ENCODE measurements at regions not wholly inside any gene's neighbourhood (a gene's known extent, or its start where the extent isn't known, plus 50 kb on each side); places are given as distances from the start of the nearest gene placed in this dataset.

DNA sequence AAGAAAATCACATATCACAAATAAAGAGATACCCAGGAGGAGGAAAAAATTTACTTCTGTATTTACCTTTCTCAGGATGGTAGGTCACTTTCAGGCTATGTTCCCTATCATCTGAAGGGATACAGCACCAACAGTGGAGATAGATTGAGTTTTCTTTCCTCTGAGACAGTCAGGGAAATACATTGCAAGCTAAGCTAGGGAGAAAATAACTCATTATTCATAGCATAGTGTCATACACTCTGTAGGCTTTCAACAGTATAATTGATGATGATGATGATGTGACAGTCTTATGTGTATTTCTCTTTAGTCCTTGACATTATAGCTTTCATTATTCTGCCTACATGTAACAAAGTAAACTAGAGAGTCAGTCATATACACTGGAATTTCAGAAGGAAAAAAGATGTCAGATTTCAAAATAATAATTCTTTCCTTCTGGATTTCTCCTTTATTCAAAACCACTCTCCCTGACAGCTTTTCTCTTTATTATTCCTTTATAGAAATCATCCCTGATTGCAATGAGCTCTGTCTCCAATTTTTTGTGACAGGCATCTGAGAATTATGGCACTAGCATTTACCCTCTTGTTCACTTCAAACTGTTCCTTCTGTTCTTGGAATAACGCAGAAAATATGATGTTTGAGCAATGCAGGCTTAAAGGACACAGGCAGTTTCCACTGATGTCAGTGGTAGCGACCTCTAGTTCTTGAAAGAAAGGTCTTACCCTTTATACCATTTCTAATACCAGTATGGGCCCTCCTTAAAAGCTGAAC, 169.1 kb upstream of the EPHA5 start:
- DNase-seq = no peak

DNA sequence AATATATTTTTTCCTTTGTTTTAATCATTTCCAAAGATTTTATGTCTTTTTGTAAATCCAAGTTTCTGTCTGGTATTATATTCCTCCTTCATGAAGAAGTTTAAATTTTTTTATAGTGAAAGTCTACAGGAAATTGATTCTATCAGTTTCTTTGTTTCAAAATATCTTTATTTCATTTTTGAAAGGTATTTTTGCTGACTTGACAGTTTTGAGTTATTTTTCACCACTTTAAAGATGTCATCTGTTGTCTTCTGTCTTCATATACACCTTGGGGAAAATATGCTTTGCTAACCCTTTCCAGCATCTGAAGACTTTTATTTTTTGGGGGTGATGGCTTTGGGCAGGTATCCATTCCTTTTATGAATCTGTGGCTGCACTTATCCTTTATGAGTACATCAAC, 164.4 kb upstream of the EPHA5 start:
- no peak for DNase-seq

DNA sequence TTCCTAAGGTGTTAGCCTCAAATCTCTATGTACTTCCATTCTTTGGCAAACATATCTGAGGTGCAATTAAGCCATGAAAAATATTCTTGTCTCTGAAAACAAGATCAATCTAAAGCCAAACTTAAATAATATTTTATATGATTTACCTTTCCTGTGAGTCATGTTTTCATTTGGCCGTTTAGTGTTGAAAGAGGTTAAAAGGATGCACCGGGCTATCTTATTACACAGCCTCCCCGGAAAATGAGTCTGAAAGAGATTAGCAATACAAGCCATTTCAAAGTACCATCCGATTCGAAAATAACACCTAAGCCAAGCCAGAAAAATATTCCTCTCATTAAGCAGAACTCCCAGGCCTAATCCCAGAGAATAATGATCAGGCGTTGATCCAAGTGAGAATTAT, 161.5 kb upstream of the EPHA5 start:
- no peak for DNase-seq

- no peak for DNase-seq
Observed at GRCh38 chr4:65825116-65825753, 154.9 kb upstream of the EPHA5 start.

DNA sequence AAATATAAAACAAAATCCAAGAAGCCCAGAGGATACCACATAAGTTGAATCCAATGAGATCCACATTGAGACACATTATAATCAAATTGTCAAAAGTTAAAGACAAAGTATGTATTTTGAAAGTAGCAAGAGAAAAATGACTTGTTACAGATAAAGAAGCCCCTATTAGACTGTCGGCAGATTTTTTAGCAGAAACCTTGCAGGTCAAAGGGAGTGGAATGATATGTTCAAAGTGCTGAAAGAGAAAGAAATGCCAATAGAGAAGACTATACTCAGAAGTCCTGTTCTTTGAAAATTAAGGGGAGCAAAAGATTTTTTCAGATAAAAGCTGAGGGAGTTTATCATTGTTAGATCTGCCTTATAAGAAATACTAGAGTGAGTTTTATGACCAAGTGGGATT, 148.9 kb upstream of the EPHA5 start:
- no peak for DNase-seq

GRCh38 chr4:65805936-65806335, 135.6 kb upstream of the EPHA5 start:
- DNase-seq = no peak

DNA sequence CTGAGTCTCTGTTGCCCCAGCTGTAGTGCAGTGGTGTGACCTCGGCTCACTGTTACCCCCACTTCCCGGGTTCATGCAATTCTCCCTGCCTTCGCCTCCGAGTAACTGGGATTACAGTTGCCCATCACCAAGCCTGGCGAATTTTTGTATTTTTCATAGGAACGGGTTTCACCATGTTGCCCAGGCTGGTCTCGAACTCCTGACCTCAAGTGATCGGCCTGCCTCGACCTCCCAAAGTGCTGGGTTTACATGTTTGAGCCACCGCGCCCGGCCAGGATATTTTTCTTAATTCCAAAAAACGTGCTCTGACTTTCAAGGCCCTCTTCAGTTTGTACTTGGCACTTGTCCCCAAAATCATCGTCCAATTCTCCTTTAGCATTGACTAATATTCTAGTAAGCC, 129.2 kb upstream of the EPHA5 start:
- DNase-seq = no peak

GRCh38 chr4:65798498-65799127, 128.3 kb upstream of the EPHA5 start:
- no peak for DNase-seq

- no peak for DNase-seq
Observed at GRCh38 chr4:65791812-65792308, 121.6 kb upstream of the EPHA5 start.

- no peak for DNase-seq
Observed at GRCh38 chr4:65791111-65791811, 121.0 kb upstream of the EPHA5 start.

DNA sequence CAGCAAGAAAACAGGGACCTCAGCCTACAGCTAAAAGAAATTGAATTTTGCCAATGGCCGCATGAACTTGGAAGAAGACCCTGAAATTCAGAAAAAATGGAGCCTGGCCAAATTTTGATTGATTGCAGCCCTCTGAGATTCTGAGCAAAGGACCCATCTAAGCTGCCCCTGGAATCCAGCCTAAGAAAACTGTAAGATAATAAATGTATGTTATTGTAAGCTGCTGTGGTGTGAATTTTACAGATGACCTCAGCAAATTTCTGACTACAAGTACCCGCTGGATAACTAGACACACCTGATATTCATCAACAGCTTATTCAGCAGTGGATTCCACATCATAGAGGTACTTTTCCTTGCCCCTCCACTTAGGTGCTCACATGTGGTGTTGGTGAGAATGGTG, 119.5 kb upstream of the EPHA5 start:
- DNase-seq = no peak

- DNase-seq = no peak
Observed at GRCh38 chr4:65789341-65789740, 119.1 kb upstream of the EPHA5 start.

DNA sequence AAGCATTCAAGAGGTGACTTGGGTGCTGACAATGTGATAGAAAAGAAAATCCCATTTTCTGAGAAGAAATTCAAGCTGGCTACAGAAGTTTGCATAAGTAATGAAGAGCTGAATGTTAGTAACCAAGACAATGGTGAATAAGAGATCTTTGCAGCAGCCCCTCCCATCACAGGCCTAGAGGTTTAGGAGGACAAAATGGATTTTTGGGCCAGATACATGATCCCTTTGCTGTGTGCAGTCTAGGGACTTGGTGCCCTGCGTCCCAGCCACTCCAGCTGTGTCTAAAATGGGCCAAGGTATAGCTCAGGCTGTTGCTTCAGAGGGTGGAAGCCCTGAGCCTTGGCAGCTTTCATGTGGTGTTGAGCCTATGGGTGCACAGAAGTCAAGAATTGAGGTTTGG, 107.0 kb upstream of the EPHA5 start:
- no peak for DNase-seq

DNA sequence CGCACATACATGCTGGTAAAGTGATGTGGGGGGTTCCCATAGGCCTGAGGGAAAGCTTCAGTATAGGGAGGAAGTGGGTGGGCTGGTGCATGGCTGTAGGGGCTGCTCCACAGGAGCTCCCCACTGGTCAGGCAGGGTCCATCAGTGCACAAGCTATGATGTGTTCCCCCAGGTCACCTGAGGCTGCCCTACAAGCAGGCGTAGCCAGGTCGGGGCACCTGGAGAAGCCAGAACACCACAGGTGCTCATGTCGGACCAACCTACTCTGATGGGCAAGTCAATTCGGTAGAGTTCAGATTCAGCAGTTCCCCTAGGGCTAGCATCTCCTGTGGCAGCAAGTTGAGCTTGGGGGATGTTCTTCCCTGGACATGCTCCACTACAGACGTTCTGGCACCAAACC, 103.3 kb upstream of the EPHA5 start:
- DNase-seq = no peak

- DNase-seq = no peak
Observed at GRCh38 chr4:65747386-65747785, 77.1 kb upstream of the EPHA5 start.

DNA sequence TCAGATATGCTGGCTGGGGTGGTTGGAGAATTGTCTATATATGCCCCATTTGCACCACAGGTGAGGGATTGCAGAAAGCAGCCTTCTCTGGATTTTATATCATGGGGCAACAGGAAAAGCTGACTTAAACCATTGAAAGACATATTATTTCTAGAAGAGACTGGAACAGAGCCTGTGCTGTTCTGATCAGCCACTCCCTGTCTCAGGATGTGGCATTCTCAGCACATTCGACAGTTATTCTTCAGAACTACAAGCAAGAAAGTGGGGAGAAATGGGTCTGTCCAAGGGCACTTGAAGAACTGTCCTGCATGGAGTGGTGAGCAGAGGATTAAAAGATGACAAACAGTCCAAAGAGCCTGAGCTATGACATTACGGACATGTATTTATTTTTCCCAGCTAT, 67.8 kb upstream of the EPHA5 start:
- no peak for DNase-seq

DNA sequence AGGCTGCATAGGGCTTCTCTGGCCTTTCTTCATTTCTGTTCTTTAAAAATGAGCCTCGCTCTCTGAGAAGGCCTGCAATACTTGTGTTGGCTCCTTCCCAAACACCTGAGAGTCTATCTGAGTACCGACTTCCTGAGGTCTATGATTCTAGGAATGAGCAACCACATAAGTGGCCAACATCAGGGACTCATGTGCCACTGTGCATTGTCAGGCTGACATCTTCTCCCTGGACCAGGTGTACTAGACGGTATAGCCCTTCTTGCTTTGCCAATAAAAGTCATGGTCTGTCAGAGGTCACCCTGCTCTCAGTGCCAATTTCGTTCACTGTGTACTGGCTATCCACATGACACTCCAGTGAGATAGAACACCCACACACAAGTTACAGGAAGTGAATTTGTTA, 67.4 kb upstream of the EPHA5 start:
- no peak for DNase-seq

- DNase-seq = no peak
Observed at GRCh38 chr4:65724973-65725372, 54.7 kb upstream of the EPHA5 start.
